GM12892 (cell line): ENCODE measurements at regions not wholly inside any gene's neighbourhood (a gene's known extent, or its start where the extent isn't known, plus 50 kb on each side); places are given as distances from the start of the nearest gene placed in this dataset.

Experiments
- DNase-seq: peaks from one replicate; pipeline ENCODE4 v3.0.0; 2011; ENCODE audit not compliant: insufficient read length
- FAIRE-seq: peaks from 2 replicates; lab custom pipeline; 2011; peaks lifted over from hg19 to GRCh38; lab: Jason Lieb, UNC
- POLR2A ChIP-seq: IDR thresholded peaks from 2 replicates; pipeline ENCODE4 v1.6.1; 2011; ENCODE audit warnings: low read depth, low read length, control low read depth
- POLR2AphosphoS5 ChIP-seq: IDR thresholded peaks from 2 replicates; pipeline ENCODE4 v1.6.1; 2011; ENCODE audit warnings: low read depth, low read length, control low read depth
- TAF1 ChIP-seq: IDR thresholded peaks from 2 replicates; pipeline ENCODE4 v1.6.1; 2011; ENCODE audit warnings: low read depth, mild to moderate bottlenecking, control low read depth, low read length, borderline replicate concordance

DNA sequence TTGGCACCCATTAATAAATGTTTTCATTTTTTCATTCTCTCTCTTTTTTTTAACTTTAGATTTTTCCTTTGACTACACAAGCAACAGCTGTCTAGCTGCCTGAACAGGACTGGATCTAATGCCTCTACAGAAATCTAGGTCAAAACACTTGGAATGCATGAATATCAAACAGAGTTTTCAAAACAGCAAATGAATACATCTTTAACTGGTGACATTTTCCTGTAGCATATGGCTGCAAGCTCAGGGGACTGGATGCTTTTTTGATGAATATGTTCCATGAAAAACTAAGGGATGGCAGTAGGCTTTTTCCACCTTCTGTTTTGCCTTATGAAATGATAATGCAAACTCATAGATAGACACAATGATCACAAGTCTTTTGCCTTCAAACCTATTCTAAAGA is 661.7 kb downstream of the MCTP2 start:
- DNase-seq = no peak
- FAIRE-seq = no peak
- no peak for TF ChIP-seq POLR2A
- no peak for TF ChIP-seq TAF1
- TF ChIP-seq POLR2AphosphoS5 = no peak

DNA sequence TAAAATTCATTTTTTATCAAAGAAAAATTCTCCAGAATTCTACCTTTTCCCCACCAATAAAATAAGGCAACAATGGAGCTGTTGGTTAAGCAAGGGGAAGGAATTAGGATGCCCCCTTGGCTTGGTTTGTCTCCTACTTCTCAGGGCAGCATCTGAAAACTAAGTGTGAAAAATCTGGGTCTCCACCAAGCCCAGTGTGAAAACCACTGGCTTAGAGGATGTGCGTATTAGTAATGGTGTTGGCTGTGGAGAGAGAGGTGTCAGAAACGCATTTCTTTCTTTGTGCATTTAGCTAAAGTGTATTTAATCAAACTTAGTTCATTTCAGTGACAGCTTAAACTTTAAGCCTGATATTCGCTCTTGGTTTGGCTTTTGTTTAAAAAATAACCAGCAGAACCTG is 662.7 kb downstream of the MCTP2 start:
- FAIRE-seq (no peak), DNase-seq (no peak)
- no peak for TF ChIP-seq POLR2AphosphoS5
- no peak for TF ChIP-seq TAF1
- no peak for TF ChIP-seq POLR2A

DNA sequence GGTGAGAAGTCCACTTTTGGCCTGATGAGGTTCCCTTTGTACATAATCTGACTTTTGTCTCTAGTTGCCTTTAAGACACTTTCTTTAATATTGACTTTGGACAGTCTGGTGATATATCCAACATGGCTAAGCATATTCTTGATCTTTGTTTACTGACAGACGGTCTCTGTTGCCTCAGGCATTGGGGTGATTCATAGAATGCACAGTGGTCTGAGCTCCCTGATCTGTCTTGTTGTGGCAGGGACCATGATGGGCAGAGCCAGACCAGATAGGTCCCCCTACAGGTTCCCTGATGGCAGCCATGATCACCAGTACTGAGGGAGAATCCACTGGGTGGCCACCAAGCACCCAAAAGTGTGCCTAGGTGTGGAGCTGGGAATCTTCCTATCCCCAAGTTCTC is 678.1 kb downstream of the MCTP2 start:
- FAIRE-seq (no peak), DNase-seq (no peak)
- no peak for TF ChIP-seq POLR2A
- no peak for TF ChIP-seq POLR2AphosphoS5
- TF ChIP-seq TAF1 = no peak

DNA sequence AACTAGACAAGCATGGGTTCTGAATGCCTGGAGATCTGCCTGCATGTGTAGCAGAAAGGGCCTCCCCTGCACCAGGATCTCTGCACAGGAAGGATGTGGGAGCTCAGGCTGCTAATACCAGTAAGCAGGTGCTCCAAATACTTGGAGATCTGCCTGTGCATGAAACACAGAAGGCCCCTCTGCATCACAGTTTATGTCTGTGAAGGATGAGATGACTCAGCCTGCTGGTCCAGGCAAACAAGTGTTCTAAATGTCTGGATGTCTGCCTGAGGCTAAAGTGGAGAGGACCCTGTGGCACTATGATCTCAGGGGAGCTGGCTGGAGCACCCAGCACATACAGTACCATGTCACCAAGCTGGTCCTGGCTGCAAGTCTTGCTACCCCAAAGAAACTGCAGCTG is 678.8 kb downstream of the MCTP2 start:
- no peak for DNase-seq
- no peak for FAIRE-seq
- TF ChIP-seq TAF1 = no peak
- no peak for TF ChIP-seq POLR2A
- TF ChIP-seq POLR2AphosphoS5 = no peak

DNA sequence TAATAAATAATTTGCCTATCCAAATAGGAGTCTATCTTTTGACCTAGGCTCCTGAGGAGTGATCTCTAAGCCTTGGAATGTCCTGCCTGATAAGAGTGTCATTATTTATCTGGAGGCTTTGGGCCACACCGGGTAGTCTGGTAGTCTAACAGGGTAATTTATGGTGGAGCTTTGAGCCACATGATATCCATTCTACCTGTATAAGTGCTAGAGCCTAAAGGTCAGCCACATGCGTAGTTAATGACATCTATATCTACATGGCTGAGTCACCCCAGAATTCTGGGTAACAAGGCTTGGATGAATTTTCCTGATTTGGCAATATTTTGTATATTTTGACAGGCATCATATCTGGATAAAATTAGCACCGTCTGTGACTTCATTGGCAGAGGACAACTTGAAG is 681.4 kb downstream of the MCTP2 start:
- no peak for FAIRE-seq
- DNase-seq = no peak
- TF ChIP-seq TAF1 = no peak
- no peak for TF ChIP-seq POLR2AphosphoS5
- TF ChIP-seq POLR2A = no peak

DNA sequence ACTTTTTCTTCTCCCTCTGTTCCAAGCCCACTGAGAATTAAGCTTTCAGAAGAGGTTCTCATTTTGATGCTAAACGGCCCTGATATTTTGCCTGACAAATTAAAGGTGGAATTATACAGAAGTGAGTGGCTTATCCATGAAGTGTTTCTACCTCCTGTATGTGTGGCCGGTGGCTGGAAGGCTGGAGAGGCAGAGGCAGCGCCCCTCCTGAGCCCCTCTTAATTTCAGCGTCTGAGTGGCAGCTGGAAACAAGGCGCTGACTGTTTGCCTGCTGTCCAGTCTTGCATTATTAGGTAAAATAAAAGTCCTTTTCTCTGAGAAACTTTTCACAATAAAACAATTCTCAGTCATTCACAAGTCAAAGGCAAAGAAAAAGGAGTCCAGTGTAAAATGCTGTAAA is 685.7 kb downstream of the MCTP2 start:
- FAIRE-seq (no peak), DNase-seq (no peak)
- TF ChIP-seq POLR2A (no peak), TAF1 (no peak), POLR2AphosphoS5 (no peak)

DNA sequence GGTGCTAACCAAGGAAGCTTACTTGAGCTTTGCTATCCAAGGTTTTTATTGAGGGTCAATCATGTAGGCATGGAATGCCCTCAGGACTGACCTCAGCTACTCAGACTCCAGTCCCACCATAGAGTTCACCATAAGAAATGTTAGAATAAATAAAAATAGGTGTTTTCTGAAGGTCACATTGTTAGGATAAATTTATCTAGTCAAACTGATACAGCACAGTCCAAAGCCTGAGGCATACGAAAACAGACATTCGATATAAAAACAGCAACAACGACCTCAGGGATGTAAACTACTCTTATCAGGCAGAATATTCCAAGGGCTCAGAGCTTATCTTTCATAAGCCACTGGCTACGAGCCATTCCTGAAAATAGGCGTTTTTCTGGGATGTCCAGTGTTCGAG is 690.6 kb downstream of the MCTP2 start:
- FAIRE-seq (no peak), DNase-seq (no peak)
- TF ChIP-seq TAF1 (no peak), POLR2A (no peak), POLR2AphosphoS5 (no peak)

DNA sequence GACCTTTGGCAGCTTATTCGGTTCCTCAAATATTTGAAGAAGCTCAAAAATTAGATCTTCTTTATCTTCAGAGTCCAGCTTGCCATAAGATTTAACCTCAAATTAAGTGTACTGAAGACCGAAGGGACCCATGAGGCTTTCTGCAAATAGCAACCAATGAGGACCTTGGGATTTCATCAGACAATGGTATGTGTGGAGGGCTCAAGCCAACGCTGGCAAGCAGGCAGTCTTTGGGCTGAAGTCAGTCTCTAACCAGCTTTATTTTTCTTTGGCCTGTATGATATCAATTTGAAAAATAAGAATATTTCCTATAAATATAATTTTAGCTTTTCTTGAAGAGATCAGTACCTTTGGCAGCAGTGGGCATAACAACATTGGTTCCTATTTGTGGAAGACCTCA is 692.7 kb downstream of the MCTP2 start:
- FAIRE-seq = no peak
- DNase-seq = no peak
- TF ChIP-seq POLR2AphosphoS5 (no peak), TAF1 (no peak), POLR2A (no peak)

DNA sequence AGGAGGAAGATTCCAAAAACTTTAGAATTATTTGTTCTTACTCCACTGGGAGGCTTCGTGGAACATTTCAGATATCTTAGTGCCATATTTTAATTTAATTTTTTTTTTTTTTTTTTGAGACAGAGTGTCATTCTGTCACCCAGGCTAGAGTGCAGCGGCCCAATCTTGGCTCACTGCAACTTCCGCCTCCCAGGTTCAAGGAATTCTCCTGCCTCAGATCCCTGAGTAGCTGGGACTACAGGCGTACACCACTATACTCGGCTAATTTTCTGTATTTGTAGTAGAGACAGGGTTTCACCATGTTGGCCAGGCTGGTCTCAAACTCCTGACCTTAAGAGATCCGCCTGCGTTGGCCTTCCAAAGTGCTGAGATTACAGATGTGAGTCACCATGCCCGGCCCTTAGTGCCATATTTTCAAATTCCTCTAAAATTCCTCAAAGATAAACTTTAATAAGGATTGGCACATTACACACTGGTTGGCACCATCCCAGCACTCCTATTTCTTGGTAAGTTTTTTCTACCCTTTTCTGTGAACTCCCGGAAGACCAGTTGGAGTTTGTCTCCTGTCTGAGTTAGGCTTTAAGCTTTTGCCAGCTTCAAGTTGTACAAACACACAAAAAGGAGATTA is 693.7 kb downstream of the MCTP2 start:
- no peak for DNase-seq
- FAIRE-seq = no peak
- TF ChIP-seq POLR2AphosphoS5 = no peak
- no peak for TF ChIP-seq POLR2A
- TF ChIP-seq TAF1 = no peak

DNA sequence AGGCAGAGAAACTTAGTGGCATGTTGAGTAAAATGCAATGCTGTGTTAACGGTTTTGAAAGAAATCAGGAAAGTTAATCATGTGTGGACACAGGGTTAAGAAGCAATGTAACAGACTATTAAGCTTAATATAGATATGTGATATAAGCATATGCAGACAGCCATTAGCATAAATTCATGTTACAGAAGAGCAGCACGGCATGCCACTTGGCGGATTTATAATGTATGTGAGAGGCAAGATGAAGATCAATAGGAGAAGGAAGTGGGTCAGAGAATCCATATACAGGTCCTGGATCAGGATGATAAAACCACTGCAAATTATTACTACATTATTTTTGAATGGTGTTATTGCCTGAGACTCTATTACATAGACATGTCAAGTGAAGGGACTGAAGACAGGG is 694.3 kb downstream of the MCTP2 start:
- no peak for TF ChIP-seq POLR2AphosphoS5
- TF ChIP-seq POLR2A = no peak
- no peak for TF ChIP-seq TAF1
- FAIRE-seq = no peak
- DNase-seq = no peak

DNA sequence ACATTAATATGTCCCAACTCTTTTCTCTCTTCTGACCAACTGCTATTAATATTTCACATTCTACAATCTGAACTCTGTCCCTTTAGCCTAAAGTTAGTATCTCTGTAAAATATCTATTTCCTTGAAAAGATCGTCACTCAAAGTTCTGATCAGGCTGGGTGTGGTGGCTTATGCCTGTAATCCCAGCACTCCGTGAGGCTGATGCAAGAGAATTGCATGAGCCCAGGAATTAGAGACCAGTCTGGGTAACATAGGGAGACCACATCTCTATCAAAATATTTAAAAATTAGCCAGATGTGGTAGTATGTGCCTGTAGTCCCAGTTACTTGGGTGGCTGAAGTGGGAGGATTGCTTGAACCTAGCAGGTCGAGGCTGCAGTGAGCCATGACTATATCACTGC is 695.6 kb downstream of the MCTP2 start:
- no peak for TF ChIP-seq TAF1
- TF ChIP-seq POLR2A = no peak
- no peak for TF ChIP-seq POLR2AphosphoS5
- FAIRE-seq (no peak), DNase-seq (no peak)

DNA sequence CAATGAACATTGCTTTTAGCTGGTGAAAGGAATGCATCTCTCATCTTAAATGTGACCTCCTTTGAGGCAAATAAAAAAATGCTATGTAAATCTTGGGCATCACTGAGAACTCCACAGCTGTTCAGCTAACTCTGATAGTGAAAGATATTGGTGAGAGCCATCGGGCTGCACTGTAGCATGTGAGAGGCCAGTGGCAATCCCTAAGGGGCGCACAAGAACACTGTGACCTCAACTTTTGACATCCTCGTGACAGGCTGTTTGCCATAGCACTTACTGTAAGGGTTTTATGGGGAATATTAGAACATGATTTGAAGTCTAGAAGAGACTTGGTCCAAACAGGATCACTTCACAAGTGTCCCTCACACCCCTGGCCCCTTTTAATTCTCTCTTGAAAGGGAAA is 697.9 kb downstream of the MCTP2 start:
- no peak for TF ChIP-seq POLR2AphosphoS5
- TF ChIP-seq POLR2A = no peak
- no peak for TF ChIP-seq TAF1
- DNase-seq = no peak
- FAIRE-seq = no peak
